ENCODE measurements at regions not wholly inside any gene's neighbourhood (a gene's known extent, or its start where the extent isn't known, plus 50 kb on each side); places are given as distances from the start of the nearest gene placed in this dataset.

GRCh38 chr11:123302751-123303195, 107.7 kb upstream of the CLMP start:
- DNase-seq: no peak

GRCh38 chr11:123301696-123302400, 106.8 kb upstream of the CLMP start:
- DNase-seq: peak; percentile 14

- DNase-seq: no peak
Observed at GRCh38 chr11:123301013-123301591, 106.1 kb upstream of the CLMP start.

- no peak for DNase-seq
Observed at GRCh38 chr11:123299721-123300120, 104.7 kb upstream of the CLMP start.

GRCh38 chr11:123298488-123299447, 103.7 kb upstream of the CLMP start:
- no peak for DNase-seq

GRCh38 chr11:123292647-123293046, 97.6 kb upstream of the CLMP start:
- no peak for DNase-seq

GRCh38 chr11:123291201-123291869, 96.3 kb upstream of the CLMP start:
- no peak for DNase-seq

- no peak for DNase-seq
Observed at GRCh38 chr11:123286761-123287160, 91.7 kb upstream of the CLMP start.

- no peak for DNase-seq
Observed at GRCh38 chr11:123286255-123286654, 91.2 kb upstream of the CLMP start.

GRCh38 chr11:123284454-123284853, 89.4 kb upstream of the CLMP start:
- no peak for DNase-seq

GRCh38 chr11:123282597-123282996, 87.5 kb upstream of the CLMP start:
- no peak for DNase-seq

GRCh38 chr11:123273616-123274015, 78.6 kb upstream of the CLMP start:
- no peak for DNase-seq

GRCh38 chr11:123272565-123272964, 77.5 kb upstream of the CLMP start:
- no peak for DNase-seq

- no peak for DNase-seq
Observed at GRCh38 chr11:123268156-123268555, 73.1 kb upstream of the CLMP start.

GRCh38 chr11:123265951-123266350, 70.9 kb upstream of the CLMP start:
- no peak for DNase-seq

- no peak for DNase-seq
Observed at GRCh38 chr11:123264431-123264780, 69.4 kb upstream of the CLMP start.

- no peak for DNase-seq
Observed at GRCh38 chr11:123261345-123262106, 66.5 kb upstream of the CLMP start.

- DNase-seq: no peak
Observed at GRCh38 chr11:123260511-123261211, 65.6 kb upstream of the CLMP start.

GRCh38 chr11:123258877-123259276, 63.8 kb upstream of the CLMP start:
- DNase-seq: no peak

GRCh38 chr11:123257370-123257769, 62.3 kb upstream of the CLMP start:
- DNase-seq: no peak

GRCh38 chr11:123255909-123256308, 60.9 kb upstream of the CLMP start:
- no peak for DNase-seq

- no peak for DNase-seq
Observed at GRCh38 chr11:123254357-123254756, 59.3 kb upstream of the CLMP start.

All from NCI-H1694 treated with DMSO at 0.1 percent for 48 hours (cell line).